Thyroid gland (tissue), 4 donors: ENCODE measurements at regions not wholly inside any gene's neighbourhood (a gene's known extent, or its start where the extent isn't known, plus 50 kb on each side); places are given as distances from the start of the nearest gene placed in this dataset.

Experiments used
- DNase-seq, 2 donors: peaks; one replicate each; pipeline ENCODE4 v3.0.0-alpha.2; 2019
- H3K27ac ChIP-seq, 3 donors: fragments of 200-600 bp; sonication (generic); 1 replicate in 2 of 3; 2 replicates in 1 of 3; pipeline ENCODE4 v1.5.1; 2016 to 2019; ENCODE audit warnings: mild to moderate bottlenecking in 1 of 3, moderate library complexity in 1 of 3
- H3K27me3 ChIP-seq: fragments of 200-600 bp; sonication (generic); one replicate; pipeline ENCODE4 v1.5.1; 2019
- H3K36me3 ChIP-seq, 2 donors: fragments of 200-600 bp; sonication (generic); one replicate each; pipeline ENCODE4 v1.5.1; 2016 to 2019
- H3K4me1 ChIP-seq, 2 donors: fragments of 200-600 bp; sonication (generic); one replicate each; pipeline ENCODE4 v1.5.1; 2017 to 2019
- H3K4me3 ChIP-seq, 3 donors: fragments of 200-600 bp; sonication (generic); replicated peaks in 1 of 3; 1 replicate in 2 of 3; 2 replicates in 1 of 3; pipeline ENCODE4 v1.5.1; 2016; ENCODE audit warnings: mild to moderate bottlenecking in 1 of 3
- H3K9me3 ChIP-seq: fragments of 200-600 bp; sonication (generic); one replicate; pipeline ENCODE4 v1.5.1; 2017
- CTCF ChIP-seq, 6 experiments: fragments of 200-600 bp in 3 of 6; fragments of 450-650 bp in 3 of 6; sonication (generic) in 3 of 6; IDR thresholded peaks; one replicate each; pipeline ENCODE4 v1.5.1; 2016 to 2019; ENCODE audit warnings: antibody characterized with exemption in 6 of 6, mild to moderate bottlenecking in 2 of 6, inconsistent platforms in 1 of 6, moderate library complexity in 1 of 6
- POLR2A ChIP-seq, 2 donors: fragments of 450-650 bp; IDR thresholded peaks; one replicate each; pipeline ENCODE4 v1.6.1; 2017; ENCODE audit warnings: antibody characterized with exemption in 2 of 2, mild to moderate bottlenecking in 2 of 2, moderate library complexity in 1 of 2
- WGBS, 2 donors: methylation state at CpG; one replicate each; pipeline ENCODE4 v1.1.5; 2017; 5-methylcytosine and 5-hydroxymethylcytosine counted together
- intact Hi-C: fragments of 100-400 bp; cut with DNase I; formaldehyde crosslinking; loops from one replicate; pipeline ENCODE4 v1.15.1; 2023

- H3K27me3 ChIP-seq, result no peaks in the 10 kb centered on the region
- H3K36me3 ChIP-seq, result no peaks in the 10 kb centered on the region
- H3K9me3 ChIP-seq, result no peaks in the 10 kb centered on the region
- no peak for TF ChIP-seq CTCF (IDR thresholded peaks at IDR 0.05)
- no peak for TF ChIP-seq POLR2A (IDR thresholded peaks at IDR 0.05)
- H3K4me1 ChIP-seq, result no peaks in the 10 kb centered on the region
- DNase-seq, result no peak
- intact Hi-C loops, result no loop called here
- H3K27ac ChIP-seq, result no peak overlapping the region
- WGBS, 2 donors, result 71 to 81% methylated on average over 4 of the region's 4 CpGs
- no peak overlapping the region for H3K4me3 ChIP-seq
Observed at GRCh38 chr5:174293481-174293880, 248.0 kb downstream of the NSG2 start.

- H3K27ac ChIP-seq, result no peak overlapping the region
- H3K9me3 ChIP-seq, result no peaks in the 10 kb centered on the region
- intact Hi-C loops, result no loop called here
- no peak for DNase-seq
- H3K4me3 ChIP-seq, result no peak overlapping the region
- no peaks in the 10 kb centered on the region for H3K36me3 ChIP-seq
- 51 to 63% methylated on average over 6 of the region's 6 CpGs for WGBS, 2 donors
- no peaks in the 10 kb centered on the region for H3K4me1 ChIP-seq
- no peaks in the 10 kb centered on the region for H3K27me3 ChIP-seq
- TF ChIP-seq POLR2A (IDR thresholded peaks at IDR 0.05), result no peak
- no peak for TF ChIP-seq CTCF (IDR thresholded peaks at IDR 0.05)
Observed at GRCh38 chr5:174294891-174295620, 249.6 kb downstream of the NSG2 start.

GRCh38 chr5:174295702-174296436 lies 250.4 kb downstream of the NSG2 start:
- peaks cover 0 to 1% of the 10 kb centered on the region in 2 donors for H3K4me1 ChIP-seq
- 72 to 78% methylated on average over 8 of the region's 8 CpGs for WGBS, 2 donors
- TF ChIP-seq CTCF (IDR thresholded peaks at IDR 0.05), result no peak
- no peak for TF ChIP-seq POLR2A (IDR thresholded peaks at IDR 0.05)
- no peaks in the 10 kb centered on the region for H3K36me3 ChIP-seq
- H3K27me3 ChIP-seq, result no peaks in the 10 kb centered on the region
- H3K9me3 ChIP-seq, result no peaks in the 10 kb centered on the region
- H3K4me3 ChIP-seq, result no peak overlapping the region
- intact Hi-C loops, result no loop called here
- H3K27ac ChIP-seq, result no peak overlapping the region
- no peak for DNase-seq

- WGBS, 2 donors, result 62 to 73% methylated on average over 8 of the region's 8 CpGs
- H3K27me3 ChIP-seq, result no peaks in the 10 kb centered on the region
- H3K4me1 ChIP-seq, result peaks cover 0 to 9% of the 10 kb centered on the region in 2 donors
- TF ChIP-seq POLR2A (IDR thresholded peaks at IDR 0.05) (no peak), CTCF (IDR thresholded peaks at IDR 0.05) (no peak)
- H3K36me3 ChIP-seq, result no peaks in the 10 kb centered on the region
- H3K27ac ChIP-seq, result no peak overlapping the region
- DNase-seq, result no peak
- no peaks in the 10 kb centered on the region for H3K9me3 ChIP-seq
- no peak overlapping the region for H3K4me3 ChIP-seq
- intact Hi-C loops, result no loop called here
Observed at GRCh38 chr5:174300118-174300940, 254.8 kb downstream of the NSG2 start.
